Keratinocyte (primary cell): ENCODE measurements at regions not wholly inside any gene's neighbourhood (a gene's known extent, or its start where the extent isn't known, plus 50 kb on each side); places are given as distances from the start of the nearest gene placed in this dataset.

Experiments
- DNase-seq: peaks from one replicate; pipeline ENCODE4 v3.0.0-alpha.2; 2011; ENCODE audit warnings: low read depth, missing footprints, low spot score
- FAIRE-seq: peaks from 2 replicates; lab custom pipeline; 2011; peaks lifted over from hg19 to GRCh38; lab: Jason Lieb, UNC
- H2AFZ ChIP-seq: 2 replicates; pipeline ENCODE4 v1.6.0; 2012; ENCODE audit warnings: low read length, control low read depth, inconsistent platforms; ENCODE audit not compliant: control insufficient read depth
- H3K27ac ChIP-seq: 2 replicates; pipeline ENCODE4 v1.5.1; 2011; ENCODE audit warnings: low read length; ENCODE audit not compliant: control insufficient read depth, insufficient read depth
- H3K27me3 ChIP-seq: 3 replicates; pipeline ENCODE4 v1.6.0; 2011; ENCODE audit warnings: low read length; ENCODE audit not compliant: control insufficient read depth, insufficient read depth; ENCODE audit errors: extremely low read depth
- H3K36me3 ChIP-seq, 2 experiments: 2 replicates in 1 of 2; 3 replicates in 1 of 2; pipeline ENCODE4 v1.5.1; 2011; ENCODE audit warnings: low read length in 2 of 2, mild to moderate bottlenecking in 1 of 2; ENCODE audit not compliant: control insufficient read depth in 2 of 2, insufficient read depth in 2 of 2; ENCODE audit errors: extremely low read depth in 1 of 2
- H3K4me1 ChIP-seq: 3 replicates; pipeline ENCODE4 v1.5.1; 2011; ENCODE audit warnings: low read length; ENCODE audit not compliant: control insufficient read depth, insufficient read depth; ENCODE audit errors: extremely low read depth
- H3K4me2 ChIP-seq: 3 replicates; pipeline ENCODE4 v1.6.0; 2011; ENCODE audit warnings: low read depth, low read length; ENCODE audit not compliant: control insufficient read depth, insufficient read depth; ENCODE audit errors: extremely low read depth
- H3K4me3 ChIP-seq, 3 experiments: fragments of 200-600 bp in 1 of 3; sonication (generic) in 1 of 3; 2 replicates in 2 of 3; 3 replicates in 1 of 3; pipeline ENCODE4 v1.5.1; 2011 to 2016; ENCODE audit warnings: low read length in 3 of 3, mild to moderate bottlenecking in 3 of 3, control low read depth in 2 of 3, inconsistent platforms in 1 of 3, low read depth in 1 of 3, mixed read lengths in 1 of 3, mixed run types in 1 of 3, moderate library complexity in 1 of 3; ENCODE audit not compliant: control insufficient read depth in 2 of 3, insufficient read depth in 2 of 3; ENCODE audit errors: extremely low read depth in 1 of 3
- H3K79me2 ChIP-seq: 2 replicates; pipeline ENCODE4 v1.6.0; 2012; ENCODE audit warnings: low read length; ENCODE audit not compliant: control insufficient read depth, insufficient read depth
- H3K9ac ChIP-seq: 3 replicates; pipeline ENCODE4 v1.6.0; 2011; ENCODE audit warnings: low read length; ENCODE audit not compliant: control insufficient read depth, insufficient read depth; ENCODE audit errors: extremely low read depth
- H3K9me1 ChIP-seq: 3 replicates; pipeline ENCODE4 v1.6.0; 2011; ENCODE audit warnings: low read length; ENCODE audit not compliant: control insufficient read depth, insufficient read depth; ENCODE audit errors: extremely low read depth
- H3K9me3 ChIP-seq: 2 replicates; pipeline ENCODE4 v1.5.1; 2012; ENCODE audit warnings: low read depth, low read length; ENCODE audit not compliant: control insufficient read depth
- H4K20me1 ChIP-seq: 3 replicates; pipeline ENCODE4 v1.6.0; 2011; ENCODE audit warnings: low read length; ENCODE audit not compliant: control insufficient read depth, insufficient read depth; ENCODE audit errors: extremely low read depth
- EZH2 ChIP-seq: IDR thresholded peaks from one replicate; pipeline ENCODE4 v1.6.1; 2012; ENCODE audit warnings: inconsistent platforms, mild to moderate bottlenecking, low read length, moderate library complexity
- dilution Hi-C: fragments of 300-500 bp; cut with MboI; formaldehyde crosslinking; loops from one replicate; pipeline ENCODE4 v1.7.0; 2020; ENCODE audit warnings: low sequenced_read_pairs; ENCODE audit not compliant: extremely low pct_ligation_motif_present
- TF ChIP-seq, protein P1 (sequence below), 3 experiments: IDR thresholded peaks in 1 of 3; conservative IDR thresholded peaks in 1 of 3; optimal IDR thresholded peaks in 1 of 3; 2 replicates in 2 of 3; 3 replicates in 1 of 3; pipeline versions ENCODE3 to v1.5.1; 2011; ENCODE audit warnings: low read length in 3 of 3, mild to moderate bottlenecking in 3 of 3, moderate library complexity in 2 of 3, control low read depth in 1 of 3, inconsistent platforms in 1 of 3; ENCODE audit not compliant: insufficient read depth in 2 of 3; ENCODE audit errors: extremely low read depth in 1 of 3

DNA sequence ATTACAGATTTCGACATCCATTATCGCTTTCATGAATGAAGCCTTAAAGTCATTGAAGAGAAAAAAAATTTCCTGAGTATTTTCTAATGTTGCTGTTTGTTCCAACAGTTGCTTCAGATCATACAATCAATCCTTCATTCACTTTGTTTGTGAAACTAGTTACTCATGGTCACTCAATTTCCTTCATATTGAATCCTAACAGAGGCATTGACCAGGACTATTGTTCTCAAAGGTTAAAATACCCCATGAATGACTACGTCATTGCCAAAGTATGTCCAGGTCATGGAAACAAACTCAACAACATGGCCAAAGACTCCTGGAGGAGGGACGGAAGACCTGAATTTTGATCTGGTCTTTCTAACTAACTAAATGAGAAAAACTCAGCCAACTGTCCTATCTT lies 54.0 kb upstream of the ABCB5 start:
- Histone ChIP-seq H2AFZ (no peak overlapping the region), H3K9me3 (no peaks in the 10 kb centered on the region), H3K4me1 (no peaks in the 10 kb centered on the region), H3K27ac (no peak overlapping the region), H3K79me2 (no peaks in the 10 kb centered on the region), H3K9ac (no peak overlapping the region), H3K27me3 (no peaks in the 10 kb centered on the region), H3K9me1 (no peaks in the 10 kb centered on the region), H3K4me2 (no peak overlapping the region), H3K4me3 (no peak overlapping the region), H4K20me1 (no peaks in the 10 kb centered on the region), H3K36me3 (no peaks in the 10 kb centered on the region)
- no peak for DNase-seq
- TF ChIP-seq, protein P1, sequence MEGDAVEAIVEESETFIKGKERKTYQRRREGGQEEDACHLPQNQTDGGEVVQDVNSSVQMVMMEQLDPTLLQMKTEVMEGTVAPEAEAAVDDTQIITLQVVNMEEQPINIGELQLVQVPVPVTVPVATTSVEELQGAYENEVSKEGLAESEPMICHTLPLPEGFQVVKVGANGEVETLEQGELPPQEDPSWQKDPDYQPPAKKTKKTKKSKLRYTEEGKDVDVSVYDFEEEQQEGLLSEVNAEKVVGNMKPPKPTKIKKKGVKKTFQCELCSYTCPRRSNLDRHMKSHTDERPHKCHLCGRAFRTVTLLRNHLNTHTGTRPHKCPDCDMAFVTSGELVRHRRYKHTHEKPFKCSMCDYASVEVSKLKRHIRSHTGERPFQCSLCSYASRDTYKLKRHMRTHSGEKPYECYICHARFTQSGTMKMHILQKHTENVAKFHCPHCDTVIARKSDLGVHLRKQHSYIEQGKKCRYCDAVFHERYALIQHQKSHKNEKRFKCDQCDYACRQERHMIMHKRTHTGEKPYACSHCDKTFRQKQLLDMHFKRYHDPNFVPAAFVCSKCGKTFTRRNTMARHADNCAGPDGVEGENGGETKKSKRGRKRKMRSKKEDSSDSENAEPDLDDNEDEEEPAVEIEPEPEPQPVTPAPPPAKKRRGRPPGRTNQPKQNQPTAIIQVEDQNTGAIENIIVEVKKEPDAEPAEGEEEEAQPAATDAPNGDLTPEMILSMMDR (optimal IDR thresholded peaks at IDR 0.05 in 1 of 3, IDR thresholded peaks at IDR 0.05 in 1 of 3, conservative IDR thresholded peaks at IDR 0.05 in 1 of 3; ENCODE audit: extremely low read depth in 1 of 3, insufficient read depth in 2 of 3, low read length in 3 of 3) = no peak
- TF ChIP-seq EZH2 = no peak
- dilution Hi-C loops = no loop called here
- no peak for FAIRE-seq

DNA sequence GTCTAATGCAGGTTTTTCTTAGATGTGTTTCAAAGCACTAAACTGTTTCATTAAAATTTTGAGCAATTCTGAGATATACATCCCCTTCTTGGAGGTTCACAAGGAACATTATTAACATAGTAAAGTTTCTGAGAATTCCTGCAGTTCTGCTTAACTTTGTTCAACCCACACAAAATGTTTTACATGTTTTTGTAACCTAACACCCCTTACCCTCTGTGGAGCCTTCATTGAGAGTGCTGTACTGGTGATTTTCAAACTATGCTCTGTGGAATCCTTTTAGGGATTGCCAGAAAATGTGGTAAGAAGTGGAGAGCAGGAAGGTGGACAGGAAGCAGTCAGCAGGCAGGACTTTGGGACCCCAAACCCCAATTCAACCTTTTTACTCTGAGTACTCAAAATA lies 53.6 kb upstream of the ABCB5 start:
- H3K27me3 ChIP-seq = no peaks in the 10 kb centered on the region
- no peaks in the 10 kb centered on the region for H3K36me3 ChIP-seq
- no peak overlapping the region for H2AFZ ChIP-seq
- H3K79me2 ChIP-seq = no peaks in the 10 kb centered on the region
- no peak overlapping the region for H3K9ac ChIP-seq
- no peak for TF ChIP-seq EZH2
- TF ChIP-seq, protein P1 (optimal IDR thresholded peaks at IDR 0.05 in 1 of 3, IDR thresholded peaks at IDR 0.05 in 1 of 3, conservative IDR thresholded peaks at IDR 0.05 in 1 of 3; ENCODE audit: extremely low read depth in 1 of 3, insufficient read depth in 2 of 3, low read length in 3 of 3) = no peak
- H4K20me1 ChIP-seq = no peaks in the 10 kb centered on the region
- H3K9me3 ChIP-seq = no peaks in the 10 kb centered on the region
- no peak overlapping the region for H3K4me2 ChIP-seq
- FAIRE-seq (no peak), DNase-seq (no peak)
- no peaks in the 10 kb centered on the region for H3K9me1 ChIP-seq
- dilution Hi-C loops = no loop called here
- no peaks in the 10 kb centered on the region for H3K4me1 ChIP-seq
- no peak overlapping the region for H3K27ac ChIP-seq
- no peak overlapping the region for H3K4me3 ChIP-seq
